G401.6 (cell line): ENCODE measurements at regions not wholly inside any gene's neighbourhood (a gene's known extent, or its start where the extent isn't known, plus 50 kb on each side); places are given as distances from the start of the nearest gene placed in this dataset.
"Not testable (repeated sequence)": the region's sequence is repeated elsewhere in the genome, so short reads cannot be mapped to it uniquely, and the experiment has no call there.

ENCODE experiments used
- FAIRE-seq: peaks from 2 replicates; lab custom pipeline; 2012; peaks lifted over from hg19 to GRCh38; lab: Jason Lieb, UNC

- peak; percentile 40 for FAIRE-seq
These were observed 310.7 kb upstream of the PREP start for GRCh38 chr6:105713474-105714118.

- no peak for FAIRE-seq
These were observed 308.3 kb upstream of the PREP start for GRCh38 chr6:105711216-105711615.

DNA sequence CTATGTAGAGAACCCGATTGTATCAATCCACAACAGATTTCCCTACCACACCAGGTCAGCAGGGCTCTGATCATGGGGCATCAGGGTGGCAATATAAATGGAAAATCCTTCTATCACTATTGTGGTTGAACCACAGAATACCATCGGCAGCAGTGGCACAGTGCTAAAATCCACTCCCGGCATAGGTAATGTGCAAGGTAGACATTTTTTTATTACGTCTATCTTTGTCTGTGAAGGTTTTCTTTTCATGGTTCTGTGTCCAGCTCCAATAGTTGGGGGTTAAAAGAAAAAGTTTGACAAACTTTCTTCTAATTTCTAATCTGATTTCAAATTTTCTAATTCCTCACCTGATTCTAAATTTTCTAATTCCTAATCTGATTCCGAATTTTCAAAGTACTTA, 302.7 kb upstream of the PREP start:
- FAIRE-seq: no peak

GRCh38 chr6:105695461-105695860, 292.6 kb upstream of the PREP start:
- no peak for FAIRE-seq

- no peak for FAIRE-seq
These were observed 289.8 kb upstream of the PREP start for GRCh38 chr6:105692613-105693215.

DNA sequence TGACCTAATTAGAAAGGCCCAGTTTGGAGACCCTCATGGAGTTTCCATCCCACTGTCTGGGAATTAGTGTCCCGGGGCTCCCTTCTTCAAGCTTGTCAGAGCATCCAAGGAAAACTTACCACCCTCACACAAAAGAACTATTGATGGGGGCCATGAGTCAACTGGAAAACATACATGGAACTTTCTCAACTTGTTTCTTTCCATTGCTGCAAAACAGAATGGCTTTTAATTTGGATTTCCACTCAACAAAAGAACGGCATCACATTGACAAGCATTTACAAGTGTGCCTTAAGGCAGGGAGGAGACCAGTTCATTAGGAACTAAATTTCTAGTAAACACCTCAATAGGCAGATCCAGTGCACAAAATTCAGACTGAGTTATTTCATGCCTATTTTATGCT, 289.1 kb upstream of the PREP start:
- no peak for FAIRE-seq

- no peak for FAIRE-seq
These were observed 288.2 kb upstream of the PREP start for GRCh38 chr6:105691081-105691480.

- no peak for FAIRE-seq
These were observed 285.7 kb upstream of the PREP start for GRCh38 chr6:105688573-105688972.

DNA sequence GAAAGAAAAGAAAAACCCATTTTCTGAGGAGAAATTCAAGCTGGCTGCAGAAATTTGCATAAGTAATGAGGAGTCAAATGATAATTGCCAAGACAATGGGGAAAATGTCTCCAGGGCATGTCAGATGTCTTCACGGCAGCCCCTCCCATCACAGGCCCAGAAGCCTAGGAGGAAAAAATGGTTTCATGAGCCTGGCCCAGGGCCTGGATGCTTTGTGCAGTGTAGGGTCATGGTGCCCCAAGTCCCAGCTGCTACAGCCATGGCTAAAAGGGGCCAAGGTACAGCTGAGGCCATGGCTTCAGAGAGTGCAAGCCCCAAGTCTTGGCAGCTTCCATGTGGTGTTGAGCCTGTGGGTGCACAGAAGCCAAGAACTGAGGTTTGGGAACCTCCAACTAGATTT, 283.9 kb upstream of the PREP start:
- FAIRE-seq: not testable (repeated sequence)

- FAIRE-seq: no peak
These were observed 278.2 kb upstream of the PREP start for GRCh38 chr6:105681061-105681460.

GRCh38 chr6:105680131-105680530, 277.2 kb upstream of the PREP start:
- FAIRE-seq: no peak

DNA sequence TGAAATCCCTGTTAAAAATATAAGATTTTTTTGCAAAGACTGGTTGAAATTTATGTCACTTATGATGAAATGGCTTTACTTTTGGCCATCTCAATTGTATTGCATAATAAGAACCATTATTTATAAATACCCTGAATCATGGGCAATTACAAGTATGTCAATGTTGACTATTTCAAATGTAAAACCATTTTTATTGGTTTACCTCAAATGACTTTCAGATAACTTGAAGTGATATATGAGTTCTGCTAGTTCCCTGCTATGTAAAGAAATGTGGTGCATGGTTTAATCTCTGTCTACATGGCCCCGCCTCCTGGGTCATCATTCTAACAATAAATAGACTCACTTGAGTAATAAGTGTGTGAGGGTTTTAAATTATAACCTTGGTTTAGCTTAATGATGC, 275.6 kb upstream of the PREP start:
- no peak for FAIRE-seq

DNA sequence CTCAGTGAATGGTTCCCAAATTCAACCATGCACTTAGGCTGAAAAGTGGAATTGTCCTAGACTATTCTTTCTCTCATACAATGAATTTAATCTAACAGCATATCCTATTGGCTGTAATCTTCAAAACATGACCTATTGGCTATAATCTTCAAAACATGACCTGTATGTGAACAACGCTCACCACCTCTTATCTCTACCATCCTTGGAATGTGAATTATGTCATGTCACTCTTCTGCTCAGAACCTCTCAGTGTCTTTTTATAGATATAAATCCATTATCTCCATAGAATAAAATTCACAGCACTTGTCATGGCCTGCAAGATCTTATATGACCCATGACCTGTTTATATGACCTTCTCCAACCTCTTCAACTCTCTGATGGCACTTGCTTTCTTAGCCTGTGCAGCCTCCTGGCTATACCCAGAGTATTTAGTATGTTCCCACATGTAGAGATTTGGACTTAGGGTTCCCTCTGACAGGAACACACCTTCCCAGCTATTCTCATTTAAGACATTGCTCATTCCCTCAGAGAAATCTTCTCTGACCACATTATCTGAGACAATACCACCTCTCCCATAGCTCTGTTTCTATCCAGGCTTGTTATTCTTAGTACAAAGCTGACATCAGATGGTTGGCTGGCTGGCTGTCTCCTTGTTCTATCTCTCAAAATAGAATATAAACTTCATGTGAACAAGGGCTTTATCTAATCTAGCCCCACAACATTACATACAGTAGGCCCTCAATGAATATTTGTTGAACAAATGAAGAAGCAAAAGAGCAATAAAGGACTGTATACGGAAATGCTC, 275.0 kb upstream of the PREP start:
- no peak for FAIRE-seq

DNA sequence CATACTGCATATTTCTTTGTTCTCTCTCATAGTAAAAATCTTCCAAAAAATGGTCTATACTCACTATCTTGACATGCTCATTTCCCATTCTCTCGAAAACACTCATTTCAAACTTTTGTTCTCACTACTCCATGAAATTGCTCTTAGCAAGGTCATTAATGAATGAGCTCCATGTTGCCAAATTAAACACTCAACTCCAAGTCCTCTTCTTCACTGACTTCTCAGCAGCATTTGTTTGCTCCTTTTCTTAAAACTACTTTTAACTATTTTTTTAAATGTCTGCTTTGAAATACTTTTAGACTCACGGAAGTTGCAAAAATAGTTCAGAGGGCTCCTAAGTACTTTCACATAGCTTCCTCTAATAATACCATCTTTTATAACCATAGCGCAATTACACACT, 274.0 kb upstream of the PREP start:
- no peak for FAIRE-seq

DNA sequence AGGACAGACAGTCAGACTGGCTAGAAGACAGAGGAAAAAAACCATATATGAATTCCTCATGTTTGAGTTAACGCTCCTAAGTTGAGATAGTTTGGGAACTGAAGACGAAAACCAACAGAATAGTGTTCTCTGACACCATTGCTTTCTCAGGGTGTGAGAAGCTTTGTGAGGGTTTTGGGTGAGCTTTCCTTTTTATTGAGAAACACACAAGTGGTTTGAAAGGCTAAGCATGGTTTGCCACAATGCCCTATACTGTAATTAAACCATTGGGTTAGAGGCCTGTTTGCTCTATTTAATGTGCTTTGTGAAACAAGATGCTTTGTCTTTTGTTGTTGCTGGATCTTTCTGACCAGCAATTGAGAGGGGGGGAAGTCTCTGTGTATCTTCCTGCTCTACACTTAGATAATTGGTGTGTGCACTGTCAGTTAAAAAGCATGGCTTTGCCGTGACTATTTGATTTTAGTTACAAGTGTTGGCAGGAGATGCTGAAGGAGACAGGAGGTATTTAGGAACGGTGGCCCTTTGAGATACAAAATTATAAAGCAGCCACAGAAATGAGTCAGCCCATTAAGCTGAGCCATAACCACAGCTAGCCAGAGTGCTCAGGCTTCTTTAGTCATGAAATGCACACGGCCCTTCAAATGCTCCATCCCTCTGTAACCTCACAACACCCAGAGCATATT, 273.0 kb upstream of the PREP start:
- no peak for FAIRE-seq

DNA sequence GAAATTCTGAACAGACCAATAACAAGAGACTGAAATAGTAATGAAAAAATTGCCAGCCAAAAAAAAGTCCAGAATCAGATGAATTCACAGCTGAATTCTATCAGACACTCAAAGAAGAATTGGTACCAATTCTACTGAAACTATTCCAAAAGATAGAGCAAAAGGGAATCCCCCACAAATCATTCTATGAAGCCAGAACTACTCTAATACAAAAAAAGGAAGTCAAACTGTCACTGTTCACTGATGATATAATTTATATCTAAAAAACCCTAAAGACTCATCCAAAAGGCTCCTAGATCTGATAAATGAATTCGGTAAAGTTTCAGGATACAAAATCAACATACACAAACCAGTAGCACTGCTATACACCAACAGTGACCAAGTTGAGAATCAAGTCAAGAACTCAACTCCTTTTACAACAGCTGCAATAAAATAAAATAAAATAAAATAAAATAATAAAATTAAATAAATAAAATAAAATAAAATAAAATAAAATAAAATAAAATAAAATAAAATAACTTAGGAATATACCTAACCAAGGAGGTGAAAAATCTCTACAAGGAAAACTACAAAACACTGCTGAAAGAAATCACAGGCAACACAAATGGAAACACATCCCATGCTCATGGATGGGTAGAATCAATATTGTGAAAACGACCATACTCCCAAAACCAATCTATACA, 270.1 kb upstream of the PREP start:
- peak; percentile 80 for FAIRE-seq

- no peak for FAIRE-seq
These were observed 266.4 kb upstream of the PREP start for GRCh38 chr6:105669232-105669631.

GRCh38 chr6:105667056-105667455, 264.2 kb upstream of the PREP start:
- FAIRE-seq: no peak

GRCh38 chr6:105664931-105665330, 262.0 kb upstream of the PREP start:
- FAIRE-seq: no peak

DNA sequence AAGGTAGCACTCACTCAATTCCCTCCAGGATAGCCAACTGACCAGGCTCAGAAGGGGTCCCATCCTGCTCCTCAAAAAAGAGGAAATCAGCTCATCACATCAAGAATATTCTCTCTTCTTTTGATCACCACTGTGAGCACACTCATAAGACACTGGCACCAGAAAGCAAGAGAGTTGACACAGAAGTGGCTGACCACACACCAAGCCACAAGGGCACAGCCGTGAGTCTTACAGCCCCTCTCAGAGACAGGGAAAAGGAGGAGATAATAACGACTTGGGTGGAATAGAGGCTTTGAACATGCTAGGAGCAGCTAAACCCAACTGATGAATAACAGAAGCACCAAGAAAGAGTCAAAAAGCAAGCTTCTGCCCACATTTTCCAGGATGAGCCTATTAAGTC, 249.1 kb upstream of the PREP start:
- no peak for FAIRE-seq

- no peak for FAIRE-seq
These were observed 247.5 kb upstream of the PREP start for GRCh38 chr6:105650347-105650746.

GRCh38 chr6:105649192-105649591, 246.3 kb upstream of the PREP start:
- FAIRE-seq: no peak
